Activated CD4-positive, alpha-beta T cell treated with anti-CD3 and anti-CD28 coated beads for 24 hours (primary cell): ENCODE measurements at regions not wholly inside any gene's neighbourhood (a gene's known extent, or its start where the extent isn't known, plus 50 kb on each side); places are given as distances from the start of the nearest gene placed in this dataset.
A peak's percentile ranks its signal among the peaks of the same experiment; 100 is the strongest.

Source experiments
- DNase-seq, 2 donors: peaks; one replicate each; pipeline ENCODE4 v3.0.0-alpha.2; 2020; ENCODE audit warnings: low read depth in 2 of 2

DNA sequence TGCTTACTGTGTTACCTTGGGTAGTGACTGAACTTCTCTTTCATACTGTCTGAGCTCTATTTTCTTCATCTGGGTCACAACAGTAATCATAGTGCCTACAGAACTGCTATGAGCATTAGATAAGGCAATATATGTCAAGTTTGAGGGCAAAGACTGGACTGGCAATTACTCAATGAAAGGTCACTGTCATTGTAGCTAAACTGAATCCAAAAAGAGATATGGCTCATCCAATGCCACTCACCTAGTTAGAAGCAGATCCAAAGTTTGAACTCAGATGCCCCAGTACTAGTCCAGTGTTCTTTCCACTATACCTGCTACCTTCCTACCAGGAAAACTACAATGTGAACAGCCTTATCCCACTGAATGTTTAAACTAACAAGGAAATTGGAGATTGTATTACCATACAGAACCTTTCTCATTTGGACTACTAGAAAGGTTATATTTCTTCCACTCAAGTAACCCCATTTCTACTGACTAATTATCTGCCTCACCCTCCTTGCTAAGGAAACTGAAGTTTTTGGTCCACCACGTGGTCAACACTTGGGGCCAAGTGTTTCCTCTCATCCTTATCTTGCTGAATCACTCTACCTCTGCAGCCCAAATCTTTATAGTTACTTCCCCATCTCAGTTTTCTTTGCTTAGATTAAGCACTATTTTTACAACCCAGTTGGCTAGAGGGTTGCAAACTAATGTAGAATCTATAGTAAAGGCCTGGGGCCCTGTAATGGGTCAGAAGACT is 202.3 kb upstream of the LPP start:
- DNase-seq = no peak

- DNase-seq = no peak
Observed at GRCh38 chr3:187952849-187953248, 201.1 kb upstream of the LPP start.

DNA sequence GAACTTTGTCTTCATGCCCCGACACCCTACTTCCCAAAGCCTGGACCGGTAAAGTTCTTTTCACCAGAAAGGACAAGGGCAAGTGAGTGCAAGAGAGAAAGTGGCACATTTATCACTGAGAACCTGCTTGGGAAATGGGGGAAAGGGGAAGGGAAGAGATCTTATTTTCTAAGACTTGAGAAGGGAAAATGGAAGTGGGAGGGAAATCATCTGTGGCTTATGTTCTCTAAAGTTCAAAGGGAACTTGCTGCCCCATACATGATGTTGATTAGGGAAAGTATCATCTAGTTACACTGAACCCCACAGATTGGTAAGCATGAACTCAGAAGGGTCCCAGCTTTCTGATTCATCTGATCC is 199.5 kb upstream of the LPP start:
- no peak for DNase-seq

DNA sequence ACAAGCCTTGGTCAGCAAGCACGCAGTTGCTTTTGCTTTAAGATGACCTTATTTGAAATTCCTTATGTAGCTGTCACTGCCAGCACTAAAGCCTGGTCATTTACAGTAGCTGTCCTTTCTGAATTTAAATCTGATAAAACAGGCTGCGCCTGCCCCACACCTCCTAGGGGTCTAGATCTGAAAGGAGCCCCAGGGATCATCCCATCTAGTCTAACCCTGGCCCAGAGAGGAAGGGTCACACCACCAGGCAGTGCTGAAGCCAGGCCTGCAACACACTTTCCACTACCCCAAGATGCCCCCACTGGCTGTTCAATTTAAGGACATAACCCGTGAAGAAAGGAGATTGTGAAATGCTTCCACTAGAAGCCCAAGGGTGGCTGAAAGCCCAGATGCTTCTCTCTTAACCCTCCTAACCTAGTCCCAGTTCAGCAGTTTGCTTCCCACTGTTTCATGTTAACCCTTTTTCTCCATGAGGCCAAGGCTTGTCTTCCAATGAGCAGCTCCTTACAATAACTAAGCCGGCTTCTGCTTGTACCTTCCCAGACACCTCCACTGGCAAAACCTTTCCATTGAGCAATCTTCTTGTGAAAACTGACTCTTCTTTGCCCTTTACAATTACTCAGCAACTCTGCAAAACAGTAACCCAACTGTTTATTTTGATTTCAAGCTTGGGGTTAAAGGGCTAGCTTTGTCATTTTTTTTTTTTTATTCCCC is 198.9 kb upstream of the LPP start:
- DNase-seq = no peak

- DNase-seq = no peak
Observed at GRCh38 chr3:187955587-187955952, 198.4 kb upstream of the LPP start.

DNA sequence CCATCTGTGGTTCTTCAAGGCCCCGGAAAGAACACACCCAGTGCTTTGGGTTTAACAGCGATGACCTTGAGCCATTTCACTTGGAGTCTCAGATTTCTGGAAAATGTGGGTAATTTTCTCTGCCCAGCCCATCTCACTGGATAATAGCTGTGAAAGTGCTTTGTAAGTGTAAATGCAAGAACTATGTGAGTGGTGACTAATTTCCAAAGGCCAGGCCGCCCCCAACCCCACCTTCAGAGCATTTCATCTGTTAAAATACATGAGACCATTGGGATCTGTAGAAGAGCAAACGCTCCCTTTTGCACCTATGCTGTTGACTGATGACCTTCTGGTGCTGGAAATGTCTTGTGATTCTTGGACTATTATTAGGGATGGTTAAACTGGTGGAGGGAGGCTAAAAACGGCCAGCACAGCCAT is 196.8 kb upstream of the LPP start:
- DNase-seq = no peak

GRCh38 chr3:187957582-187957981 is 196.4 kb upstream of the LPP start:
- DNase-seq = no peak

- peak in 1 of 2 donors; percentile 26 for DNase-seq
Observed at GRCh38 chr3:187958432-187959003, 195.4 kb upstream of the LPP start.

DNA sequence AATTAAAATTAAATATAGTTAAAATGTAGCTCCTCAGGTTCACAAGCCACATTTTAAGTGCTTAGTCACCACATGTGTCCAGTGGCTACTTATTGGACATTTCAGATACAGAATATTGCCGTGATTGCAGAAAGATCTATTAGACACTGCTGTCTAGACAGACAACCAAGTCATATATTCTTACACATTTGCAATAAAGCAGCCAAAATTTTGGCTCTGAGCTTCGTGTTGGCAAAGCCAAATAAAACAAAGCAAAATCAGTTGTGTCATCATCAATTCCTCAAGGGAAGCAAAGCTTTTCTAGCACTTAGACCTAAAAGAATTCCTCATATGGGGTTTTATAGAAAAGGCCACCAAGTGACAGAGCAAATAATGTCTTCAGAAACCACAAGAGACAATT is 193.1 kb upstream of the LPP start:
- DNase-seq = no peak

DNA sequence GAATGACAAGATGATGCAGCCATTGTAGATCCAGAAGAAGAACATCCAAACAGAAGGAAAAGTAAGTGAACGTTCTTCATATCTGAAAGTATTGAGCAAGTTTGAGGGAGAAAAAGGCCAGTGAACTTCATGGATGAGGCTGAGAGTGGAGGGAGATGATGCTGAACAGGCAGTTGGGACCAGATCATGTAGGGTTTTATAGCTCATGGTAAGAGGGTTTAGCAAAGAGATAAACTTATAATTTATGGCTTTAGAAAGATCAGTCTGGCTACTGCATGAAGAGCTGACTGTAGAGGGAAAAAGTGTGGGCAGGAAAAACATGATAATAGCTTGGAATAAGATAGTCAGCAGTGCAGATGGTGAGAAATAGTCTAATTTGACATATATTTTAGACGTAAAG is 192.6 kb upstream of the LPP start:
- no peak for DNase-seq

GRCh38 chr3:187963003-187963676 is 190.8 kb upstream of the LPP start:
- no peak for DNase-seq

- DNase-seq = no peak
Observed at GRCh38 chr3:187963677-187964385, 190.1 kb upstream of the LPP start.

- no peak for DNase-seq
Observed at GRCh38 chr3:187964760-187965159, 189.2 kb upstream of the LPP start.

DNA sequence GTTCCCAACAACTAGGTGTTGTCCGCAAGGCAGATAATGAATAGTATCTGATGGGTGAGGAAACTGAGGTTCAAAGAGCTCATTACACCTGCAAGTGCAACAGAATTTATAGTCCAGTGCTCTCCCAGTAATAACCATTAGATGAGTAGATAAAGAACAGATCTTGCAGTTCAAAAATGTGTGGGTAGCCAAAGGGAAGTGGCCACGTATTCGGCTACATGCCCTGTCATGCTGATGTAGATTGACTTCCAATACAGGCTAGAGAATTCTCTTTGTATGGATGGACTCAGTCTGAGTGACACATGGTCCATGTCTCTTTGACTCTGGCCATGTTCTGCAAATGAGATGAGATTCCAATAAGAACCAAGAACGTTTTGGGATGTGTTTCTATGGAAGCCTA is 187.9 kb upstream of the LPP start:
- no peak for DNase-seq

- no peak for DNase-seq
Observed at GRCh38 chr3:187966636-187967406, 187.1 kb upstream of the LPP start.

- DNase-seq = no peak
Observed at GRCh38 chr3:187967993-187968392, 186.0 kb upstream of the LPP start.

GRCh38 chr3:187968883-187969580 is 184.9 kb upstream of the LPP start:
- DNase-seq = no peak

DNA sequence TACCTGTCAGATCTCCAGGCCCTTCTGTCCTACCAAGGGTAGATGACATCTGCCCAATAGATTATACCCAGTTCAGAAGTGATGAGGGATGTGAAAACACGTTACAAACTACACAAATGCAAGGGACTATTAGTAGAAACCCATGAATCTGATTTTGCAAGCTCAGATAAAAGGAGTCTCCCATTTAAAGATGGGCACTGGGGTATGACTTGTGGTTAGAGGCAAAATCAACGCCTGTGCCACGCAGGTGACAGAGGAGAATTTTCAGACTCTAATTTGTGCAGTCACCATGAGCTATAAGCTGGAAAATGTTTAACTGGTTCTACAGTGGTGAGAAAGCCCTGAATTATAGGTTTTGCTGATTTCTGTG is 184.4 kb upstream of the LPP start:
- DNase-seq = no peak

GRCh38 chr3:187970106-187970505 is 183.9 kb upstream of the LPP start:
- DNase-seq = no peak

DNA sequence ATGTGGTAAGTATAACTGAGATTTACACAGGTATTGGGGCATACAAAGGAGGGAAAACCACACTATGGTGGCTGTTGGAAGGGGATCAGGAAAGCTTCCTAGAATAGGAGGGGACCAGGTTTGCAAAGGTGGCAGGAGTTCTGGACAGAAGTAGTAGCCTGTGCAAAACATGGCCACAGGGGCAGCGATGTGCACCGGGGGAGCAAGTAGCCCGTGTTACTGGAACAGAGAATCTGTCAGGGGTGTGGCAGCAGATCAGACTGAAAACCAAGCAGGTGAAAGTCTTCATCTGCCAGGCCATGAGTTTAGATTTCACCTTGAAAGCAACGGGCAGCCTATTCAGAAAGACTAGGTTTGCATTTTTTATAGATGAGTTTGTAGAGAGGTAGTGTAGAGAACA is 182.3 kb upstream of the LPP start:
- DNase-seq = no peak

GRCh38 chr3:187972454-187972853 is 181.5 kb upstream of the LPP start:
- DNase-seq = no peak
